Activated naive CD8-positive, alpha-beta T cell treated with anti-CD3 and anti-CD28 coated beads for 36 hours (primary cell): ENCODE measurements at regions not wholly inside any gene's neighbourhood (a gene's known extent, or its start where the extent isn't known, plus 50 kb on each side); places are given as distances from the start of the nearest gene placed in this dataset.
"Not testable (repeated sequence)": the region's sequence is repeated elsewhere in the genome, so short reads cannot be mapped to it uniquely, and the experiment has no call there.

Experiments
- DNase-seq: peaks from one replicate; pipeline ENCODE4 v3.0.0; 2021
- H3K27ac Mint-ChIP-seq: one replicate; pipeline ENCODE4 v1.8.0; 2022; ENCODE audit warnings: mild to moderate bottlenecking, moderate library complexity, mixed read lengths
- H3K27me3 Mint-ChIP-seq: one replicate; pipeline ENCODE4 v1.8.0; 2022; ENCODE audit warnings: mild to moderate bottlenecking, mixed read lengths
- H3K36me3 Mint-ChIP-seq: one replicate; pipeline ENCODE4 v1.8.0; 2021; ENCODE audit warnings: mild to moderate bottlenecking, mixed read lengths
- H3K4me1 Mint-ChIP-seq: one replicate; pipeline ENCODE4 v1.8.0; 2021; ENCODE audit warnings: mixed read lengths
- H3K4me3 Mint-ChIP-seq: one replicate; pipeline ENCODE4 v1.8.0; 2022; ENCODE audit warnings: mild to moderate bottlenecking, moderate library complexity, mixed read lengths
- H3K9me3 Mint-ChIP-seq: one replicate; pipeline ENCODE4 v1.8.0; 2022; ENCODE audit warnings: mixed read lengths

- no peak overlapping the region for H3K4me3 Mint-ChIP-seq
- DNase-seq: no peak
- H3K4me1 Mint-ChIP-seq: no peaks in the 10 kb centered on the region
- H3K27me3 Mint-ChIP-seq: no peaks in the 10 kb centered on the region
- no peak overlapping the region for H3K27ac Mint-ChIP-seq
- H3K36me3 Mint-ChIP-seq: no peaks in the 10 kb centered on the region
- peaks cover 2% of the 10 kb centered on the region for H3K9me3 Mint-ChIP-seq
Measured at GRCh38 chr9:29416204-29416603, 1842.9 kb upstream of the C9orf72 start.

DNA sequence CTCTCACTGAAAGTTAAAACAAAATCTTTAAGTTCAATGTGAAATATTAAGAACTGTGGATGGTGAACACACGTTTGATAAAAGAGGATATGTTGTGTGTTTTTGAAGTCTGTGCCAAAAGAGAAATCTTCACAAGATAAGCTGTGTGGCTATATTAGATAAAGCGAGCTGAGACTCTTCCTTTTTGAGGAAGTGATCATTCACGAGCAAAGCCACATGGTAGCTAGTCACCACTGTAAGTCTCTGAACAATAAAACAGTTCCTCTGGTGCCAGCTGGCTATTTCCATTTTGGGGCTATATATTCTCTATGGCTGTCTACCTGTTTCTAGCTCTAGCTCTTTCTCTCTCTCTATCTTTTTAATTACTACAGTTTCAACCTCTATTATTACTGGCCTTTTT is 1849.2 kb upstream of the C9orf72 start:
- Mint-ChIP-seq H3K27me3 (no peaks in the 10 kb centered on the region), H3K36me3 (no peaks in the 10 kb centered on the region), H3K9me3 (peaks cover 2% of the 10 kb centered on the region)

DNA sequence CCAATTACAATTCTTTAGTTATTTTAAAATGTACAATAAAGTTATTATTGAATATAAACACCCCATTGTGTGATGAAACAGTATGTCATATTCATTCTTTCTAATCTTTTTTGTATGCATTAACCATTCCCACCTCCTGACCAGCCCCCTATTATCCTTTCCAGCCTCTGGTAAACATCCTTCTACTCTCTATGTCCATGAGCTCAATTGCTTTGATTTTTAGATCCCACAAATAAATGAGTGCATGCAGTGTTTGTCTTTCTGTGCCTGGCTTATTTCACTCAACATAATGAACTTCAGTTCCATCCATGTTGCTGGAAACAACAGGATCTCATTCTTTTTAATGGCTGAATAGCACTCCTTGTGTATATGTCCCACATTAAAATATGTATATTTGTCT is 1858.9 kb upstream of the C9orf72 start:
- Mint-ChIP-seq H3K4me1 (no peaks in the 10 kb centered on the region), H3K27me3 (no peaks in the 10 kb centered on the region), H3K27ac (no peak overlapping the region), H3K36me3 (no peaks in the 10 kb centered on the region), H3K9me3 (peaks cover 11% of the 10 kb centered on the region), H3K4me3 (no peak overlapping the region)
- DNase-seq: no peak

More for the DNA sequence above, 1849.2 kb upstream of the C9orf72 start:
- DNase-seq: no peak
- H3K27ac Mint-ChIP-seq: no peak overlapping the region
- H3K4me1 Mint-ChIP-seq: no peaks in the 10 kb centered on the region
- no peak overlapping the region for H3K4me3 Mint-ChIP-seq

GRCh38 chr9:29432656-29433055 is 1859.4 kb upstream of the C9orf72 start:
- H3K4me3 Mint-ChIP-seq, H3K4me1 Mint-ChIP-seq, H3K36me3 Mint-ChIP-seq, H3K27me3 Mint-ChIP-seq, H3K27ac Mint-ChIP-seq, DNase-seq: not testable (repeated sequence)
- H3K9me3 Mint-ChIP-seq: peaks cover 11% of the 10 kb centered on the region

GRCh38 chr9:29435368-29435767 is 1862.1 kb upstream of the C9orf72 start:
- Mint-ChIP-seq H3K27ac (no peak overlapping the region), H3K27me3 (no peaks in the 10 kb centered on the region), H3K9me3 (peaks cover 4% of the 10 kb centered on the region), H3K4me3 (no peak overlapping the region), H3K36me3 (no peaks in the 10 kb centered on the region), H3K4me1 (no peaks in the 10 kb centered on the region)
- no peak for DNase-seq

DNA sequence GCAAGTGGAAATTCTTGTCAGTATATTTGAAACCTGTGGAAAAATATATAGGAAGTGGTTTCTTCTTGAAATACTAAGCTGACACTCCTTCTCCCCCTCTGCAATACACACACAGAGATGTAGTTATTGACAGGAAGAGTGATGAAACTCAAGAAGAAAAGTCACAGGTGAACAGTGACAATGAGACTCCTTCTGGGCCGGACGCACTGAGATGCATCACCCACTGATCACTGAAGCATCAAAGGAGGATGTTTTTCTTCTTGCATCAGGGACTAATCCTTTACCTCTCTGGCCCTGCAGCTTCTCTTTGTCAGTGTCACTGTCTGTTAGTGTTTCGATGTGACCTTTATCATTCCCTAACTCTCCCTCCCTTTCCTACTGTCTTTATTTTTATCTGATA is 1864.2 kb upstream of the C9orf72 start:
- Mint-ChIP-seq H3K27ac (no peak overlapping the region), H3K36me3 (no peaks in the 10 kb centered on the region), H3K4me3 (no peak overlapping the region), H3K9me3 (peaks cover 2% of the 10 kb centered on the region), H3K27me3 (no peaks in the 10 kb centered on the region), H3K4me1 (no peaks in the 10 kb centered on the region)
- no peak for DNase-seq

GRCh38 chr9:29439961-29440360 is 1866.7 kb upstream of the C9orf72 start:
- Mint-ChIP-seq H3K9me3 (no peaks in the 10 kb centered on the region), H3K4me3 (no peak overlapping the region), H3K27me3 (no peaks in the 10 kb centered on the region), H3K36me3 (no peaks in the 10 kb centered on the region), H3K4me1 (no peaks in the 10 kb centered on the region), H3K27ac (no peak overlapping the region)
- no peak for DNase-seq

- no peak overlapping the region for H3K4me3 Mint-ChIP-seq
- H3K36me3 Mint-ChIP-seq: no peaks in the 10 kb centered on the region
- no peaks in the 10 kb centered on the region for H3K4me1 Mint-ChIP-seq
- no peaks in the 10 kb centered on the region for H3K9me3 Mint-ChIP-seq
- H3K27me3 Mint-ChIP-seq: no peaks in the 10 kb centered on the region
- no peak overlapping the region for H3K27ac Mint-ChIP-seq
- DNase-seq: no peak
Measured at GRCh38 chr9:29440449-29440848, 1867.2 kb upstream of the C9orf72 start.

- H3K4me1 Mint-ChIP-seq: no peaks in the 10 kb centered on the region
- H3K27ac Mint-ChIP-seq: no peak overlapping the region
- no peaks in the 10 kb centered on the region for H3K27me3 Mint-ChIP-seq
- no peaks in the 10 kb centered on the region for H3K9me3 Mint-ChIP-seq
- no peak for DNase-seq
- H3K36me3 Mint-ChIP-seq: no peaks in the 10 kb centered on the region
- no peak overlapping the region for H3K4me3 Mint-ChIP-seq
Measured at GRCh38 chr9:29445751-29446150, 1872.5 kb upstream of the C9orf72 start.

GRCh38 chr9:29449306-29449705 is 1876.0 kb upstream of the C9orf72 start:
- H3K27me3 Mint-ChIP-seq: no peaks in the 10 kb centered on the region
- no peaks in the 10 kb centered on the region for H3K36me3 Mint-ChIP-seq
- DNase-seq: no peak
- no peak overlapping the region for H3K27ac Mint-ChIP-seq
- H3K4me1 Mint-ChIP-seq: no peaks in the 10 kb centered on the region
- peaks cover 8% of the 10 kb centered on the region for H3K9me3 Mint-ChIP-seq
- H3K4me3 Mint-ChIP-seq: no peak overlapping the region

DNA sequence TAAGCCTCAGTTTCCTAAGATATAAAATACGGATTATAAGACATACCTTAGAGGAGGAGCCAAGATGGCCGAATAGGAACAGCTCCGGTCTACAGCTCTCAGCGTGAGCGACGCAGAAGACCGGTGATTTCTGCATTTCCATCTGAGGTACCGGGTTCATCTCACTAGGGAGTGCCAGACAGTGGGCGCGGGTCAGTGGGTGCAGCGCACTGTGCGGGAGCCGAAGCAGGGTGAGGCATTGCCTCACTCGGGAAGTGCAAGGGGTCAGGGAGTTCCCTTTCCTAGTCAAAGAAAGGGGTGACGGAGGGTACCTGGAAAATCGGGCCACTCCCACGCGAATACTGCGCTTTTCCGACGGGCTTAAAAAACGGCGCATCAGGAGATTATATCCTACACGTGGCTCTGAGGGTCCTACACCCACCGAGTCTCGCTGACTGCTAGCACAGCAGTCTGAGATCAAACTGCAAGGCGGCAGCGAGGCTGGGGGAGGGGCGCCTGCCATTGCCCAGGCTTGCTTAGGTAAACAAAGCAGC is 1877.1 kb upstream of the C9orf72 start:
- not testable (repeated sequence) for H3K4me1 Mint-ChIP-seq, H3K36me3 Mint-ChIP-seq, DNase-seq, H3K27ac Mint-ChIP-seq, H3K27me3 Mint-ChIP-seq, H3K4me3 Mint-ChIP-seq, H3K9me3 Mint-ChIP-seq

DNA sequence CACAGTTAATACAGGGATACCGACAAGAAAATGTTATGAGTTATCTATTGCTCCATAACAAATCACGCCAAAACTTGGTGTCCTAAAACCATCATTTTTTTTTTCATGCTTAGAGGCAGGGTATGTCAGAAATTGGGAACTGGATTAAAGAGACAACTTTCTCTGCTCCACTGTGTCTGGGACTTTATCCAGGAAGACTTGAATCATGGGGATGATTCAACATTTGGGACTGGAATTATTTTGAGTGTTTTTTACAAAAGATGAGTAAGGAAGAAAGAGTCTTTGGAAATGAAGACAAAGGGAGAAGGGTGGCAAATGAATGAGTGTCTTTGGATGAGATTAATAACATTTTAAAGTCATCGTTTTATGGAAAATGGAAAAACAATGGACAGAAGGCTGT is 1883.7 kb upstream of the C9orf72 start:
- Mint-ChIP-seq H3K27me3 (no peaks in the 10 kb centered on the region), H3K27ac (no peak overlapping the region), H3K36me3 (no peaks in the 10 kb centered on the region), H3K4me1 (no peaks in the 10 kb centered on the region), H3K9me3 (peaks cover 19% of the 10 kb centered on the region), H3K4me3 (no peak overlapping the region)
- no peak for DNase-seq

DNA sequence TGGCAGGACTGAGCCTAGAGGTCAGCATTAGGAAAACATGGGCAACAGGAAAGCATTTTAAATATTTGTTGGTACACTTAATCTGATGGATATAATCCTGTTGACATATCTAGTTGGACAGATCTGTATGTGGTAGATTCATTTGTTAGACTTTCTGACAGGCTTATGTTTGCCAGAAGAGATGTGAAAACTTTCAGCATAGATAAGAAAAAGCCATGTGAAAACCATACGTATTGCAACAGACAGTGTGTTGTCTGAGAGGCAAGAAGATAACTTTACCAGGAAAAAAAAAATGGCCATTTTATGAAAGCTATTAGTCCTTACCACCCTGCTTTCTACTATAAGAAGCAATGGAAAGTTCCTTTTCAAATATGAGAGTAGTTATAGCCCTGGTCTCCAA is 1902.2 kb upstream of the C9orf72 start:
- H3K9me3 Mint-ChIP-seq: peaks cover 3% of the 10 kb centered on the region
- H3K4me3 Mint-ChIP-seq: no peak overlapping the region
- no peaks in the 10 kb centered on the region for H3K4me1 Mint-ChIP-seq
- DNase-seq: no peak
- no peaks in the 10 kb centered on the region for H3K27me3 Mint-ChIP-seq
- H3K27ac Mint-ChIP-seq: no peak overlapping the region
- H3K36me3 Mint-ChIP-seq: no peaks in the 10 kb centered on the region

- Mint-ChIP-seq H3K27ac (no peak overlapping the region), H3K36me3 (no peaks in the 10 kb centered on the region), H3K9me3 (peaks cover 10% of the 10 kb centered on the region), H3K4me1 (no peaks in the 10 kb centered on the region), H3K4me3 (no peak overlapping the region), H3K27me3 (no peaks in the 10 kb centered on the region)
- no peak for DNase-seq
Measured at GRCh38 chr9:29511680-29512079, 1938.4 kb upstream of the C9orf72 start.

GRCh38 chr9:29514336-29514735 is 1941.1 kb upstream of the C9orf72 start:
- DNase-seq: no peak
- Mint-ChIP-seq H3K4me1 (no peaks in the 10 kb centered on the region), H3K27ac (no peak overlapping the region), H3K9me3 (peaks cover 5% of the 10 kb centered on the region), H3K36me3 (no peaks in the 10 kb centered on the region), H3K27me3 (no peaks in the 10 kb centered on the region), H3K4me3 (no peak overlapping the region)

GRCh38 chr9:29514862-29515261 is 1941.6 kb upstream of the C9orf72 start:
- no peak overlapping the region for H3K4me3 Mint-ChIP-seq
- no peaks in the 10 kb centered on the region for H3K4me1 Mint-ChIP-seq
- no peaks in the 10 kb centered on the region for H3K36me3 Mint-ChIP-seq
- H3K9me3 Mint-ChIP-seq: peaks cover 5% of the 10 kb centered on the region
- no peaks in the 10 kb centered on the region for H3K27me3 Mint-ChIP-seq
- DNase-seq: no peak
- H3K27ac Mint-ChIP-seq: no peak overlapping the region

- H3K36me3 Mint-ChIP-seq: no peaks in the 10 kb centered on the region
- H3K4me1 Mint-ChIP-seq: no peaks in the 10 kb centered on the region
- no peak for DNase-seq
- H3K9me3 Mint-ChIP-seq: no peaks in the 10 kb centered on the region
- H3K4me3 Mint-ChIP-seq: no peak overlapping the region
- no peak overlapping the region for H3K27ac Mint-ChIP-seq
- H3K27me3 Mint-ChIP-seq: no peaks in the 10 kb centered on the region
Measured at GRCh38 chr9:29548436-29548835, 1975.2 kb upstream of the C9orf72 start.
